ENCODE measurements at regions not wholly inside any gene's neighbourhood (a gene's known extent, or its start where the extent isn't known, plus 50 kb on each side); places are given as distances from the start of the nearest gene placed in this dataset.

- in situ Hi-C loops (cut with MboI; ENCODE audit: low sequenced_read_pairs) = no loop called here
Measured at GRCh38 chr9:115642285-115642684, 511.3 kb upstream of the PAPPA start.

DNA sequence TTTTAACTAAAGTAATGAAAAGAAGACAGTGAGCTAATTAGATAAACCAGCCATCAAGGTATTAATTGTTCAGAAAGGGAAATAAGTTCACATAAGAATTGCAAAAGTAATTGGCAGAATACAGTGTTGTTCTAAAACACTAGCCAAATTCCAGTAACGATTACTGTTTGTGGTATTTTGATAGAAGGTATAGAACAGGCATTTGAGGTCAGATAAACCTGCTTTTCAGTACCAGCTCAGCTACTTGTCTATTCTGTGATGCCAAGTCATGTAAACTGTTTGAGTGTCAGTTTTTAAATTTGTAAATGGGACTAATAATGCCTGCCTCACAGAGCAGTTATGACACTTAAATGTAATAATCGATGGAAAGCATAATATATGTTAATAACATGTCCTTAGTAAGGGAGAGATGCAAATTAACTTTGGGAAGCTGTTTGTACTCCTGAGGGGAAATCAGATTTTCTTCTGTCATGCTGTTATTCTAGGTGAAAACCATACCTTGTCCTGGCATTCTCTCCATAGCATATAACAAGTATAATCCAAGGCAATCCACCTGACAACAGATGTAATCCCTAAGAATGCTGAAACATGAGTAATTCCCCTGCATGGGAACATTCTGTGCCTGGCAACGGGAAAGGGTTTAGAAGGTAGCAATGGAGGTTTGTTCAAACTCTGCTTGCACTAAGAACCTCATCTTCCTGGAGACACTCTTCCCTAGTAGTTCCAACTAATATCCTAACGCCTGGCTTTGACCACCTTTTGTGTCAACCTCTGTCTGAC is 509.5 kb upstream of the PAPPA start:
- in situ Hi-C loops (cut with MboI; ENCODE audit: low sequenced_read_pairs) = no loop called here

- in situ Hi-C loops (cut with MboI; ENCODE audit: low sequenced_read_pairs) = no loop called here
Measured at GRCh38 chr9:115649991-115650472, 503.6 kb upstream of the PAPPA start.

DNA sequence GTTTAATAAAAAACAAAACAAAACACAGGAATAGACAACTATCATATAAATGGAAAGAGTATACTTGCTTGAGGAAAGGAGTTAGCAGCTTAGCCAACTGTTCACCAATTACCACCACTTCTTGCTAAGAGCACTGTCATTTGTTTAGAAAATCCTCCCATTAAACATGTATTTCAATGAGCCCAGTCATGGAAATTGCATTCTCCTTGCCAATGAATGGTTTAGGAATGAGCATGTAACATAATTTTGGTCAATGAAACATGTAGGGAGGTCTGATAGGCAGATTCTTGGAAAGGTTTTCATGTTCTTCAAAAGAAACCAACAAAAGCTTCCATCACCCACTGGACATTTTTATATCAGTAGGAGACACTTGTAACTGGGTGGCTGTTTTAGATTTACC is 502.8 kb upstream of the PAPPA start:
- in situ Hi-C loops (cut with MboI; ENCODE audit: low sequenced_read_pairs) = no loop called here

DNA sequence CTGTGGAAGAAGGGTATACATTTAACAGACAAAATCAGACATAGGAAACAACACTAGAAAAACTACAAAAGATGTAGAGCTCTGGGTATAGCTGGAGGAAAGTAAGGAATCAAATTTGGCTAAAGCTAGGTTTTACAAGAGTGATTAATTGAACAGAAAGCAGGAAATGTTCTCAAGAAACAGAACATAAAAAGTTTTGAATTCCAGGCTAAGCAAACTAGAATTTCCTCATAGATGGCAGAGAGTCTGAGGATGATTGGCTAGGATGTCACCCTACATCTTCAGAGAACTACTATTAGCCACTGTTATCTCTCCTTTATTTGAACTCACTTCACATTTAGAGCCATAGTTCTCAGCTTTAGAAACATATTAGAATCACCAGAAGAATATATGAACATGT is 502.1 kb upstream of the PAPPA start:
- in situ Hi-C loops (cut with MboI; ENCODE audit: low sequenced_read_pairs) = no loop called here

DNA sequence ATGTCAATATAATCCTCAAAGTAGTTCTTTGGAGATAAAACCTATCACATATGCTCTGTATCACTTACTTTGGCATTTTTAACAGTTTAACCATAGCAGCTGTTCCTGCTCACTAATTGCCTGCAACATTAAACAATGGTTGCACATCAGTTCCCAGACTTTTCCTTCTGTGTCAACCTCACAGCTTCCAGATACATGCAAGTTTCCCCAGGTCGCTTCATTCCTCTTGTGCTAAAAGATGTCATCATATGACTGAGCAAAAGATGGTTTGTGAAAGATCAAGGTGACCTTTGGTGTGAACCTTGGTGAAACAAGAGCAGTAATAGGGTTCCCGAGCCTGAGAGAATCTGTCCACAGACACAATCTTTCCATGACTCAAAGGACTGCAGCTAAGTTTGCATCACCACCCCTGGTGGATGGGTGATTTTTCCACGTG is 500.4 kb upstream of the PAPPA start:
- in situ Hi-C loops (cut with MboI; ENCODE audit: low sequenced_read_pairs) = no loop called here

DNA sequence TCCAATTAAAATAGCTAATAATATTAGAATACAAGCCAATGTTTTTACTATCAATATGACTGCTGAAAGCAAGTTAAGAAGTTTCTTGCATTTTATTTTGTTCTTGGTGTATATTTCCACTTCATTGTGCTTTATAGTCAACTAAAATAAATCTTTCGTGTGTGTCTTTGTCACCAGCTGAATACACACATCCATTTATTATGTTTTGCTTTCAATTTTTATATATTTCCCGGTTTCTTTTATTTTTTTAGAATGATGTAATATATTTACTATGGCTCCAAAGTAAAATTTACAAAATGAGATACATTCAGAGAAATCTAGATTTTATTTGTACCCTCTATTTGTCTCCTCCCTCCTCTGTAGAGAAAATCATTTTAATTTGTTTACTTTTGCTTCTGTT is 495.9 kb upstream of the PAPPA start:
- in situ Hi-C loops (cut with MboI; ENCODE audit: low sequenced_read_pairs) = no loop called here

GRCh38 chr9:115665519-115665918 is 488.1 kb upstream of the PAPPA start:
- in situ Hi-C loops (cut with MboI; ENCODE audit: low sequenced_read_pairs) = no loop called here

DNA sequence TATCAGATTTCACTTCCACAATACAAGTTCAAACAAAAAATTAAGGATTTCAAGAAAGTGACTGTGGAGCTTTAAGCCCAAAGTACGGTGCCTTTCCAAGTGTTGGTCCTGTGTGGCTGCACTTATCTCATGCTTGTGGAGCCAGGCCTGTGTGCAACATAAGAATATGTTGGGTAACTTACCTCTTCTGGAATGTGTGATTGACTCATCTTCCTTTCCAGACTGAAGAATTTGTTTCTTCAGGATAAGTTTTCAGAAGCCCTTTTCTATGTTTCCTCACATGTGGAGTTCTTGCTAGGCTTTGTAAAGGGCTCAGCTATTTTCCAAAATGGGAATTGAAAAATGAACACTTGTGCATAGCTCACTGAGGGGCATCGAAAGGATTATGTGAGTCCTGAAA is 485.1 kb upstream of the PAPPA start:
- in situ Hi-C loops (cut with MboI; ENCODE audit: low sequenced_read_pairs) = no loop called here

GRCh38 chr9:115671236-115671962 is 482.2 kb upstream of the PAPPA start:
- in situ Hi-C loops (cut with MboI; ENCODE audit: low sequenced_read_pairs) = no loop called here

DNA sequence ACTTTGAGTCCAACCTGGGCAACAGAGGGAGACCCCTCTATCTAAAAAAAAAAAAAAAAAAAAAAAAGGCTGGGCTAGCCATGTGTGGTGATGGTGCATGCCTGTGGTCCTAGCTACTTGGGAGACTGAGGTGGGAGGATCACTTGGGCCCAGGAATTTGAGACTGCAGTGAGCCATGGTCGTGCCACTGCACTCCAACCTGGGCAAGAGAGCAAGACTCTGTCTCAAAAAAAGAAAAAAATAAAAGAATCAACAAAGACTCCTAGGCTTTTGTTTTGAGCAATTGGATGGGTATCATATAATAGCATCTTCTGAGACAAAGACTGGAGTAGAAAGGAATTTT is 481.7 kb upstream of the PAPPA start:
- in situ Hi-C loops (cut with MboI; ENCODE audit: low sequenced_read_pairs) = no loop called here

- in situ Hi-C loops (cut with MboI; ENCODE audit: low sequenced_read_pairs) = no loop called here
Measured at GRCh38 chr9:115672477-115673316, 480.9 kb upstream of the PAPPA start.

DNA sequence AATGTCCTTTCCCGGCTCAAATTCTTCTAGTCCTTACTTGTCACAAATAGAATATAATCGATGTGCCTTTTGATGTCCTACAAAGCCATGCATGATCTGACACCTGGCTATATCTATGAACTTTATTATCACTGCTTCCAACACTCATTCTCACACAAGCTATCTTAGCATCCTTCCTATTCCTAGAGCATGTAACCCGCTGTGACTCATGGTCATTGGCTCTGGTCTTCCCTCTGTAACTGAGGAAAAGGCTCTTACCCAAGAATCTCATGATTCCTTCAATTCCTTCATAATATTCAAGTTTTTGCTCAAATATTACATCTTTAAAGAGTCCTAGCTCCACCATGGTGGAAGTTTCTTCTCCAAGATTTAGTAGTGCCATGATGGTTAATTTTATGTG is 480.0 kb upstream of the PAPPA start:
- in situ Hi-C loops (cut with MboI; ENCODE audit: low sequenced_read_pairs) = no loop called here

GRCh38 chr9:115674091-115674490 is 479.5 kb upstream of the PAPPA start:
- in situ Hi-C loops (cut with MboI; ENCODE audit: low sequenced_read_pairs) = no loop called here

DNA sequence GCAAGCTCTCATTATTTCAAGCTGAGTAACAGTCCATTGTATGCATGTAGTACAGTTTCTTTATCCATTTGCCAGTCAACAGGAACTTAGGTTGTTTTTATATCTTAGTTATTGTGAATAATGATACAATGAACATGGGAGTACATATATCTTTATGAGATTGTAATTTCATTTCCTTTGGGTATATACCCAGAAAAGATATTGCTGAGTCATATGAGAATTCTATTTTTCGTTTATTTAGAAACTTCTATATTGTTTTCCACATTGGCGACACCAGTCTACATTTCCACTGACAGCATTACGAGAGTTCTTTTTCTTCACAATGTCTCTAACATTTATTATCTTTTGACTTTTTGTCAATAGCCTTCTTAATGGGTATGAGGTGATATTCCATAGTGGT is 477.8 kb upstream of the PAPPA start:
- in situ Hi-C loops (cut with MboI; ENCODE audit: low sequenced_read_pairs) = no loop called here

DNA sequence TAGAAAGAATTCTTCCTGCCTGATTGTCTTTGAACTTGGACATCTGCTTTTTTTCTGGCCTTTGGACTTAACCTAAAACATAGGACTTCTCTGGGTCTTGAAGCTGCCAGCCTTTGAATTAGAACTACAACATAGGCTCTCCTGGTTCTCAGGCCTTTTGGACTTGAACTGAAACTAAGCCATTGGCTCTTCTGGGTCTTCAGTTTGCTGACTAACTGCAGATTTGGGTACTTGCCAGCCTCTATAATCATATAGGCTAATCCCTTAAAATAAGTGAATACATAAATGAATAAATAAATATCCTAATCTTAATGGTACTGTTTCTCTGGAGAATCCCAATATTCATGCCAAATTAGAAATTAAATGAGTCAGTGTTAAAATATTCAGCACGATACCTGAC is 473.4 kb upstream of the PAPPA start:
- in situ Hi-C loops (cut with MboI; ENCODE audit: low sequenced_read_pairs) = no loop called here

DNA sequence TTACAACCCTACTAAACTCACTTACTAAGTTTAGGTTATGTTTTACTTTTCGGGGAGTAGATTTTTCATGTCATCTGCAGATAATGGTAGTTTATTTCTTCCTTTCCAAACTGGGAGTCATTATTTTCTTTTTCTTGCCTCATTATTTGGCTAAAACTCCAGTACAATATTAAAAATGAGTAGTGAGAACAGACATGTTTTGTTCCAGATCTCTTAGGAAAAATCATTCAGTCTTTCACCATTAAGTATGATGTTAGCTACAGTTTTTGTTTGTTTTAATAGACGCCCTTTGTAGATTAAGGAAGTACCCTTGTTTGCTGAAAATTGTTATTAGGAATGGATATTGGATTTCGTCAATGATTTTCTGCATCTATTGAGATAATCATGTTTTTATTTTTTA is 472.0 kb upstream of the PAPPA start:
- in situ Hi-C loops (cut with MboI; ENCODE audit: low sequenced_read_pairs) = no loop called here

DNA sequence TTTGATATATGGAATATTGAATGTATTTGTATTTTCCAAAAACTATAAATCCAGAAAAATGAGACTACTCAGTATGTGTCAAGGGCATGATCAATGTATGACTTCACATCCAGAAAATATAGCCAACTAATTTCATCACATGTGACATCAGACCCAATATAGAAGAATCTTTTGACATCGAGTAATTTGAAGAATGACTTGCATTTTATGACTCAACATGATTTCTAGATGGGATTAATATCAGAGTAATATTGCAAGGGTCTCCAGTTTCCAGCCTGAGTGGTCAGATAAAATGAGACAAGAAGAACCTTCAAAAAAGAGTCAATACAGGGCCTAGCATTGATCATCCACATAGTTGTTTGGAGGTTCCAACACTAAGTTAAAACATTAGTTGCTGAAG is 467.5 kb upstream of the PAPPA start:
- in situ Hi-C loops (cut with MboI; ENCODE audit: low sequenced_read_pairs) = no loop called here

- in situ Hi-C loops (cut with MboI; ENCODE audit: low sequenced_read_pairs) = no loop called here
Measured at GRCh38 chr9:115687356-115687755, 466.2 kb upstream of the PAPPA start.

- in situ Hi-C loops (cut with MboI; ENCODE audit: low sequenced_read_pairs) = no loop called here
Measured at GRCh38 chr9:115689331-115689730, 464.3 kb upstream of the PAPPA start.

- in situ Hi-C loops (cut with MboI; ENCODE audit: low sequenced_read_pairs) = no loop called here
Measured at GRCh38 chr9:115690786-115691496, 462.6 kb upstream of the PAPPA start.
